Motor neuron (in vitro differentiated cells): ENCODE measurements at regions not wholly inside any gene's neighbourhood (a gene's known extent, or its start where the extent isn't known, plus 50 kb on each side); places are given as distances from the start of the nearest gene placed in this dataset.
A peak's percentile ranks its signal among the peaks of the same experiment; 100 is the strongest.

Experiments used
- ATAC-seq, 8 experiments: fragments of 200-7000 bp; cut with Tn5 transposase; replicated peaks in 6 of 8; 2 replicates each; pipeline ENCODE4 v1.8.0; 2021; ENCODE audit warnings: mild to moderate bottlenecking in 8 of 8, moderate library complexity in 8 of 8
- H3K27ac ChIP-seq, 2 donors: fragments of 250-450 bp; sonication (Bioruptor Pico); 2 replicates each; pipeline ENCODE4 v1.9.0; 2021; ENCODE audit warnings: antibody characterized with exemption in 2 of 2, mild to moderate bottlenecking in 2 of 2, moderate library complexity in 1 of 2
- H3K4me1 ChIP-seq, 2 donors: fragments of 250-450 bp; sonication (Bioruptor Pico); replicated peaks in 1 of 2; 2 replicates each; pipeline ENCODE4 v1.6.1; 2021; ENCODE audit warnings: antibody characterized with exemption in 2 of 2, mild to moderate bottlenecking in 2 of 2, moderate library complexity in 1 of 2
- H3K4me3 ChIP-seq, 5 donors: fragments of 250-450 bp; sonication (Bioruptor Pico); 2 replicates each; pipeline ENCODE4 v1.9.0; 2021; ENCODE audit warnings: antibody characterized with exemption in 5 of 5, mild to moderate bottlenecking in 5 of 5, moderate library complexity in 4 of 5
- WGBS, 10 experiments: fragments of 450-650 bp; shearing (Covaris generic); methylation state at CpG; one replicate each; pipeline ENCODE4 v1.0.0; 2022; 5-methylcytosine and 5-hydroxymethylcytosine counted together
- in situ Hi-C, 9 experiments: fragments of 400-800 bp; cut with MboI; loops; one replicate each; pipeline ENCODE4 v1.15.0; 2021; ENCODE audit warnings: low sequenced_read_pairs in 9 of 9, low pct_unique_long_range_greater_than_20kb in 2 of 9; ENCODE audit not compliant: unreplicated experiment in 9 of 9

DNA sequence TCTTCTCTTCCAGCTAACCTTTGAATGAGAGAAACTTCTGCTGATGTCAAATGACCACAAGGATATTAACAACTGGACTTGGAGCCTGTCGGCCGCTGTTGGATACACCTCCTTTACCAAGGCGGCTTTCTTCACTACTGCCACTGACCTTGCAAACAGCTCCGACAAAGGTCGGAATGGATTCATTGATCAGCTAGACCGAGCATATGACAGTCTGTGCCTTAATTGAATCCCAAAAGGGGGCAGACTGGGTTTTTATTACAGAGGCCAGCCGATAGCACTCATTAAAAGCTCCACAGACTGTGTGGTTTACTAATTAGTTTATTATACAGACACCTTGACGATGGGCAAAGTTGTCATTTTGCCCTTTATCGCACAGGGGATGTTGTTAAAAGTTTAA is 394.5 kb downstream of the RERGL start:
- peaks cover 3 to 6% of the 10 kb centered on the region in 2 donors for H3K4me1 ChIP-seq
- no peak for ATAC-seq
- H3K27ac ChIP-seq = no peak overlapping the region
- H3K4me3 ChIP-seq = no peak overlapping the region
- WGBS, 10 experiments = 20 to 82% (median 63%) methylated on average over 2 to 8 of the region's 9 CpGs; no CpG with 5 or more reads in 1 of the 10 experiments
- in situ Hi-C loops = no loop called here

- in situ Hi-C loops = no loop called here
- no peak for ATAC-seq
- Histone ChIP-seq H3K27ac (no peak overlapping the region), H3K4me3 (no peak overlapping the region), H3K4me1 (peaks cover 3 to 6% of the 10 kb centered on the region in 2 donors)
- WGBS, 10 experiments = 20 to 94% (median 85%) methylated on average over 1 to 2 of the region's 2 CpGs; no CpG with 5 or more reads in 6 of the 10 experiments
Observed at GRCh38 chr12:17691369-17691768, 398.6 kb downstream of the RERGL start.

GRCh38 chr12:17680220-17680619 is 409.8 kb downstream of the RERGL start:
- ATAC-seq = no peak
- H3K4me1 ChIP-seq = no peaks in the 10 kb centered on the region
- no peak overlapping the region for H3K4me3 ChIP-seq
- WGBS, 10 experiments = 0 to 33% (median 7%) methylated on average over 1 to 2 of the region's 2 CpGs
- in situ Hi-C loops = no loop called here
- H3K27ac ChIP-seq = no peak overlapping the region

DNA sequence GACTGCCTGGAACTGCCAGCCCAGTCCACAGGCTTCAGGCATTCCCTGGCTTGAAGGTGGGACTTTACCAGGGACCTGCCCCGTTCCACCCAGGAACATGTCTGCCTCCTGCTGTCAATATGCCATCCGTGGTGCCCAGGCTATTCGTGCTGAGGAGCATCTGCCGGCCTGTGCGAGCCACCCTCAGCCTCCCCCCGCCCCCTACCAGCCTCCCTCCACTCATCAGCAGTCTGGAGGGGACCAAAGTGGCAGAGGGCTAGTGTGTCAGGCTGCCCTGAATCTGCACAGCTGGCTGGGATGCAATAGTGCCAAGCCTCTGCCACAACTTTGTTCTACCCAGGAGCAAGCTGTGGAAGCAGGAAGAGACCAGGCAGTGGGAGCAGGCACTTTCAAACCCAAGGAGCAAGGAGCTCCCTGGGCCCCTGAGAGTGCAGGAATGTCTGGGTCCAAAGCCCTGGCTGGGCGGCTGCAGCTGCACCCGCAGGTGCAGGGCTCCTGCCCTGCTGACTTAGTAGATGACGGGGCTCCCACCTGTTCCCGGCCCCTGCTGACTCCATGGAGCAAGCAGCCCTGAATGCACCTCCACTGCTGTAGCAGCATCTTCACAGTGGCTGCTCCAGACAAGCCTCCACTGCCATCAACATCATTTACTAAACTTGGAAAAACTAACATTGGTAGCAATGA is 423.2 kb downstream of the RERGL start:
- no peak overlapping the region for H3K27ac ChIP-seq
- in situ Hi-C loops = no loop called here
- WGBS, 10 experiments = 10 to 92% (median 80%) methylated on average over 1 to 2 of the region's 10 CpGs; no CpG with 5 or more reads in 7 of the 10 experiments
- H3K4me3 ChIP-seq = no peak overlapping the region
- no peaks in the 10 kb centered on the region for H3K4me1 ChIP-seq
- no peak for ATAC-seq

DNA sequence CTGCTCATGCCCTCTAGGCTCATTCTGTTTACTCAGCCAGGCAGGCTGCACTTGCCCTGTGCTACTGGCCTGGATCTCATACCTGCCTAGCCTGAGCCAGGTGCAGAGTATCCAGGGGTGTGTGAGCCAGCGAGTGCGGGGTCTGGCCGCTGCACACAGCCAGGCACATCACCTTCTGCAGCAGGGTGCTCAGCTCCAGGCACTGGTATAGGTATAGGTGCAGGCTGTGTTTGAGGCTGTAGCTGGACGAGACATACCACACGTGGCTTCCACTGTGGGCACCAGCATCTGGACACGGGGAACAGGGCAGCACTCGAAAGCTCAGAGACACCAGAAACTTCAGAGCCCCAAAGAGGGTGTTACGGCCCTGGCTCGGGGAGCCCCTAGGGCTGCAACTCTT is 424.2 kb downstream of the RERGL start:
- no peaks in the 10 kb centered on the region for H3K4me1 ChIP-seq
- no peak for ATAC-seq
- in situ Hi-C loops = no loop called here
- H3K27ac ChIP-seq = no peak overlapping the region
- WGBS, 10 experiments = 0 to 100% (median 100%) methylated on average over 2 to 3 of the region's 9 CpGs; no CpG with 5 or more reads in 7 of the 10 experiments
- H3K4me3 ChIP-seq = no peak overlapping the region

DNA sequence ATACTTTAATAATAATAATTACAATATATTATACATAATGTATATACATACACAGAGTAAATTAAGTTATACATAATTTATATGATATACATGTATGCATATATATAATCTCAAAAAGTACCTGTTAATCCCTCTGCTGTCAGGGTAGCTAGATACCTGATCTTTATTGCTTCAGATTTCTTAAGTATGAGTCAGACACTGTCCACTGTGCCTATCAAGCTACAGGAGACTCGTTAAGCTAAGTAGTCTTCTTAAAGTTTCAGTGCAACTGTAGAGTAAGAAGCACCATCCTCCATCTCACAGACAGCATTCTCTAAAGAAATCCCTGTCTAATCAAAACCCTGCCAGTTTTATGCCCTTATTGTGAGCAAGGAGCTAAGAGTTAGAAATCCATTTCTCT is 428.7 kb downstream of the RERGL start:
- Histone ChIP-seq H3K4me3 (no peak overlapping the region), H3K27ac (no peak overlapping the region), H3K4me1 (no peaks in the 10 kb centered on the region)
- in situ Hi-C loops = no loop called here
- 0 to 100% (median 92%) methylated on average over 1 of the region's 1 CpG; no CpG with 5 or more reads in 4 of the 10 experiments for WGBS, 10 experiments
- ATAC-seq = no peak

DNA sequence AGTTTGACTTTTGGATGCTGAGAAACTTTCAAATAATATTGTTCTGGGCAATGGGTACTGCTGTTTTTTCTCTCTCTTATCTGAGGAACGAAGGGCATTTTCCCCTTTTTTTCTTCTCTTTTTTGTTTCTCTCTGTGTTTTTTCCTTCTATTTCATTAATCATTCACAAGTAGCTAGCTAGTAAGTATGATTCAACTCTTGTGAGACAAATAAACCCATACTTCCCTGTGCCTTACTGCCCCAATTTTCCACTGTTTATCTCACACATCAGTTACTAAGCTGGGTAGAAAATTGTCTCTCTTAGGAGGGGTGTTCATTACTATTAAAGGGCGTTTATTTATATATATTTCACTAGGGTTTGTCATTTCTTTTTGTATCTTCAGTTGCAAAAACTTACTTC is 437.6 kb downstream of the RERGL start:
- ATAC-seq = no peak
- 0 to 75% (median 40%) methylated on average over 1 to 2 of the region's 2 CpGs for WGBS, 10 experiments
- in situ Hi-C loops = no loop called here
- Histone ChIP-seq H3K27ac (no peak overlapping the region), H3K4me1 (no peaks in the 10 kb centered on the region), H3K4me3 (no peak overlapping the region)

- WGBS, 10 experiments = 0 to 50% (median 31%) methylated on average over 1 to 3 of the region's 3 CpGs
- Histone ChIP-seq H3K4me3 (no peak overlapping the region), H3K27ac (no peak overlapping the region), H3K4me1 (peaks cover 0 to 11% of the 10 kb centered on the region in 2 donors)
- in situ Hi-C loops = no loop called here
- no peak for ATAC-seq
Observed at GRCh38 chr12:17642340-17642650, 447.7 kb downstream of the RERGL start.

GRCh38 chr12:17640615-17641014 is 449.4 kb downstream of the RERGL start:
- 0 to 100% (median 56%) methylated on average over 1 of the region's 1 CpG; no CpG with 5 or more reads in 4 of the 10 experiments for WGBS, 10 experiments
- in situ Hi-C loops = no loop called here
- Histone ChIP-seq H3K27ac (no peak overlapping the region), H3K4me1 (peaks cover 0 to 11% of the 10 kb centered on the region in 2 donors), H3K4me3 (no peak overlapping the region)
- no peak for ATAC-seq

GRCh38 chr12:17618831-17619230 is 471.2 kb downstream of the RERGL start:
- 33 to 100% (median 94%) methylated on average over 1 to 2 of the region's 2 CpGs for WGBS, 10 experiments
- in situ Hi-C loops = no loop called here

GRCh38 chr12:17609701-17610100 is 480.3 kb downstream of the RERGL start:
- 0 to 17% (median 8%) methylated on average over 1 to 2 of the region's 2 CpGs; no CpG with 5 or more reads in 4 of the 10 experiments for WGBS, 10 experiments
- peaks cover 0 to 13% of the 10 kb centered on the region in 2 donors for H3K4me1 ChIP-seq
- ATAC-seq = no peak
- in situ Hi-C loops = no loop called here
- no peak overlapping the region for H3K27ac ChIP-seq
- no peak overlapping the region for H3K4me3 ChIP-seq

More at GRCh38 chr12:17618831-17619230, 471.2 kb downstream of the RERGL start:
- Histone ChIP-seq H3K27ac (no peak overlapping the region), H3K4me1 (no peaks in the 10 kb centered on the region), H3K4me3 (no peak overlapping the region)
- no peak for ATAC-seq

DNA sequence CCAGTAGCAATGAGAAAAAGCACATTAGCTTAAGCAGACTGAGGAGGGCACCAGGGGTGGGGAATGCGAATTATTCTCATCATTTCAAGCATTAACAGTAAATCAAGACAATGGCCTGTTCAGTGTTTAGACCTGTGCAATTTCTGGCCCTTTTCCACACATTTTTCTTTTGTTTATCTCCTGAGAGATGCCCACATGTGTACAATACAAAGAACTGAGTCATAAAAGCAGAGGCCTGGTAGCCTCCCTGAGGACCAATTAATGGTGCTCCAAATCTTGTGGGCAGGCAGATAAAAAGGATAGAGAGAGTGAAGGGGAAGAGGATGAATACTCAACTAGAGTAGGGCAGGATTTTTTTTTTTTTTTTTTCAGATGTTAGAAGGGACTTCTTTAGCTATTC is 480.8 kb downstream of the RERGL start:
- in situ Hi-C loops = no loop called here
- H3K4me1 ChIP-seq = peaks cover 0 to 13% of the 10 kb centered on the region in 2 donors
- no peak overlapping the region for H3K4me3 ChIP-seq
- peak in 5 of 8 experiments; percentile 64 to 95 (median 76) for ATAC-seq
- H3K27ac ChIP-seq = peak overlapping the region in 1 of 2 donors; percentile 35
- WGBS, 10 experiments = 0 to 60% (median 38%) methylated on average over 1 of the region's 1 CpG; no CpG with 5 or more reads in 7 of the 10 experiments

DNA sequence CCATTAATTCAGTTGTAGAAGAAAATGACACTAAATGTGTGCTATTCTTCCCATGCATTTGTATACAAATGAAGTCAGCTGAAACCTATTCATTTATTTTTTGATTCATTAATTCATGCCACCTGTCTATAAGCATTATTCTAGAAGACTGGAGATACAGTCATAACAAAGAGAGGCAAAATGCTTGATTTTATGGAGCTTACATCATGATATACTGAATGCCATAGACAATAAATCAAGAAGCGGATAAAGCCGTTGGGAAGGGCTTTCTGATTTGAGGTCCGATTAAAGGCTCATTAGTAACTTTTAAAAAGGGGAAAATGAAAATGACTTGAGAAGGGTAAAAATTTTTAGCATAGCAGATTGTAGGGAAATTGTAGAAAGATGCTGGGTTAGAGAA is 494.9 kb downstream of the RERGL start:
- H3K27ac ChIP-seq = no peak overlapping the region
- peaks cover 4 to 20% of the 10 kb centered on the region in 2 donors for H3K4me1 ChIP-seq
- 10 to 100% (median 64%) methylated on average over 2 to 3 of the region's 3 CpGs; no CpG with 5 or more reads in 1 of the 10 experiments for WGBS, 10 experiments
- ATAC-seq = no peak
- in situ Hi-C loops = no loop called here
- no peak overlapping the region for H3K4me3 ChIP-seq
